IPS-20b (cell line): ENCODE measurements at regions not wholly inside any gene's neighbourhood (a gene's known extent, or its start where the extent isn't known, plus 50 kb on each side); places are given as distances from the start of the nearest gene placed in this dataset.

Experiments
- H3K27ac ChIP-seq: one replicate; pipeline ENCODE4 v1.5.1; 2013; ENCODE audit warnings: low read length
- H3K27me3 ChIP-seq: 2 replicates; pipeline ENCODE4 v1.6.1; 2013; ENCODE audit warnings: mild to moderate bottlenecking, low read length, inconsistent platforms; ENCODE audit not compliant: insufficient read depth
- H3K36me3 ChIP-seq: 2 replicates; pipeline ENCODE4 v1.6.1; 2013; ENCODE audit warnings: low read depth, mild to moderate bottlenecking, inconsistent platforms, low read length, moderate library complexity; ENCODE audit not compliant: insufficient read depth
- H3K4me1 ChIP-seq: 2 replicates; pipeline ENCODE4 v1.6.1; 2013; ENCODE audit warnings: mild to moderate bottlenecking, control low read depth, inconsistent platforms, low read length, moderate library complexity; ENCODE audit not compliant: insufficient read depth
- H3K4me3 ChIP-seq: 2 replicates; pipeline ENCODE4 v1.5.1; 2013; ENCODE audit warnings: mild to moderate bottlenecking, low read length, inconsistent platforms
- H3K9ac ChIP-seq: 2 replicates; pipeline ENCODE4 v1.6.1; 2013; ENCODE audit warnings: low read depth, mild to moderate bottlenecking, inconsistent platforms, low read length, moderate library complexity
- H3K9me3 ChIP-seq: 2 replicates; pipeline ENCODE4 v1.6.1; 2013; ENCODE audit warnings: mild to moderate bottlenecking, low read depth, low read length, inconsistent platforms; ENCODE audit not compliant: insufficient read depth

DNA sequence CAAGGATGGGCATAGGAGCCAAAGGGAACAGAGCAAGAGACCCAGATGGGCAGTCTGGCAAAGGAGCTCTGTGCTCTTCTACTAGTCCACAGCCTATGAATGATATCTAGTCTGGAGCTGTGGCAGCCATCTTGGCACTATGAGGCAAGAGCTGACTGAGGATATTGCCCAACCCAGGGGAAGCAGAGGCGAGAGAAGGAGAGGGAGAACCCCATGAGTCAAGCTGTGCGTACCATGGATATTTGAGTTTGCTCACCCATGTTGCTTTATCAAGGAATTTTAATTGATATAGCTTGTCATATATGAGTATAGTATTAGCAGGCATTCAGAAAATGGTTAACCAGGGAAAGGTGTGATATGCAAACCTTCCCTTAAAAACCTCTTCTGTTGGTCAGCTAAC is 420.9 kb downstream of the PRDM2 start:
- H3K27me3 ChIP-seq = no peaks in the 10 kb centered on the region; the same call in 1 of the 2 replicates
- H3K36me3 ChIP-seq = no peaks in the 10 kb centered on the region
- no peak overlapping the region for H3K4me3 ChIP-seq
- H3K4me1 ChIP-seq = no peaks in the 10 kb centered on the region
- no peak overlapping the region for H3K9ac ChIP-seq
- no peak overlapping the region for H3K27ac ChIP-seq
- H3K9me3 ChIP-seq = no peaks in the 10 kb centered on the region; the same call in 1 of the 2 replicates

DNA sequence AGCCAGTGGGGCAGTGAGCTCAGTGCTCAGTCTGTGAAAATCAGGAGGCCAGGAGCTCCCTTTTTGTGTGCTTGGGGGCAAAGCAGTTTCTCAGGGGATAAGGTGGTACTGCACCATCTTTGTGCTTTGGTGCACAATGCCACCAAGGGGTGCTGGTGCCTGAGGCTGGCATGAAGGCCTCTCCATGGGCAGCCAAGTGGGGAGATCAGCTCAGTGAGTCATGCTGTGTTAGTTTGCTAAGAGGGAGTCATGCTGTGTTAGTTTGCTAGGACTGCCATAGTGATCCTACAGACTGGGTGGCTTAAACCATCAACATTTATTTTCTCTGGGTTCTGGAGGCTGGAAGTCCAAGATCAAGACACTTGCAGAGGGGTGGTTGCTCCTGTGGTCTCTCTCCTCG is 428.1 kb downstream of the PRDM2 start:
- no peak overlapping the region for H3K27ac ChIP-seq
- H3K36me3 ChIP-seq = no peaks in the 10 kb centered on the region

DNA sequence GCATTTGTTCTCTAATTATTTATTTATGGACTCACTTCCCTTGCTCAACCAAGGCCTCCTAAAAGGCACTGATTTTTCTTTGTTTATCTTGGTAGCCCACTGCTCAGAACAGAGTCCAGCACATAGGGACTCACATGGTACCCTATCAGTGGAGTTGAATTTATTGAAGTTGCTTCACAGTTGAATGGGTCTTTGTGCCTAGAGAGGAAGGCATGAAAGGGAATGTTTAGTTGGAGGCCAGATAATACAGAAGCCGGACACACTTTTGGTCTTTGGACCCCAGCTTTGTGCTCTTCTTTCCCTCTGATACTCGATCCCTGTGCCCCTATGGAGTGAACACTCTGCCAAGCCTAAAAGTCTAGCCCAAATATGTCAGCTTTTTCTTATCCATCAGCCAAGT is 429.0 kb downstream of the PRDM2 start:
- Histone ChIP-seq H3K27me3 (no peaks in the 10 kb centered on the region), H3K4me3 (no peak overlapping the region), H3K27ac (no peak overlapping the region), H3K9ac (no peak overlapping the region), H3K4me1 (no peaks in the 10 kb centered on the region), H3K9me3 (no peaks in the 10 kb centered on the region), H3K36me3 (no peaks in the 10 kb centered on the region)

More for the DNA sequence above, 428.1 kb downstream of the PRDM2 start:
- no peaks in the 10 kb centered on the region for H3K4me1 ChIP-seq
- H3K9ac ChIP-seq = no peak overlapping the region
- no peaks in the 10 kb centered on the region; the same call in 1 of the 2 replicates for H3K27me3 ChIP-seq
- no peaks in the 10 kb centered on the region for H3K9me3 ChIP-seq
- no peak overlapping the region for H3K4me3 ChIP-seq

DNA sequence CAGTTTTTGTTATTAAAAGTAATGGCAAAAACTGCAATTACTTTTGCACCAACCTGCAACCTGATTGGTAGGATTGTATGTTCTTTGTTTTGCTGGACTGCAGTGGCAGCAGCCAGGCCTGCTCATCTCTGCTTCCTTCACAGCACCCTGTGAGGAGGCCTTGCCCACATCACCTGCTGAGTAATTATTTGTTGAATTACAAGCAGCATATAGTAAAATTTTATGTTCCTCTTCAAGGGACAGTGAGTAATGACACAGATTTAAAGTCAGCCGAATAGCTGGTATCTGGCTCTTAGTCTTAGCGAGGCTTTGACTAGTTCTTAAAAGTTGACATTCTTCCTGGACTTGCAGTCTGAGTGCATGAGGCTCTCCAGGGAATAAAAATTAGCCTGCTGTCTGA is 435.1 kb downstream of the PRDM2 start:
- Histone ChIP-seq H3K36me3 (no peaks in the 10 kb centered on the region), H3K9me3 (no peaks in the 10 kb centered on the region), H3K9ac (no peak overlapping the region), H3K27ac (no peak overlapping the region), H3K27me3 (no peaks in the 10 kb centered on the region), H3K4me3 (no peak overlapping the region), H3K4me1 (peaks cover 14% of the 10 kb centered on the region)

DNA sequence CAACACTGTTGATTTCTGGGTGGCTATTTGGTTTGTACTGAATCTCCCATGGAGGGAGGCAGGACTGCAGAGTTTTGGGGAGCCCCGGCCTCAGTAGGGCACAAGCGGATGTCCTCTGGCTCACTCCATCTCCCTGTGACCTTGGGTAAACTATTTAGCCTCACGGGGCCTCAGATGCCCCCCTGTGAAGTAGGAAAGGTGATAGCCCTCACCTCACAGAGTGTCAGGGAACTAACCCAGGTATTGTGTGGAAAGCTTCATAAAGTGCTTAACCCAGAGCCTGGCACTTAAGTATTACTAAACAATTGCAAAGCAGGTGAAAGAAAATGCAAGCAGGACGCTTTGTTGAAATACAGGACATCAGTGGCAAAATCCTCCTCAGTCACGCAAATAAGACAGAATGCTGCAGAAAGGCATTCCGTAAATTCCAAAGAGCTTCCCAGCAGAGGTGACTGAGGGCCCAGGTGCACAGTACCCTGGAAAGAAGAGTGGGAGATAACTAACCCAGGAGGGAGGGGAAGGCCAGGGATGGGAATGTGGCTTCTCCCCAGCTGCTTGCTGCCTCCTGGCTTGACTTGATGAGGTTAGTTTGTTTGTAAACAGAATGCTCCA is 436.3 kb downstream of the PRDM2 start:
- Histone ChIP-seq H3K36me3 (no peaks in the 10 kb centered on the region), H3K9ac (no peak overlapping the region), H3K27ac (peak overlapping the region; percentile 22)

DNA sequence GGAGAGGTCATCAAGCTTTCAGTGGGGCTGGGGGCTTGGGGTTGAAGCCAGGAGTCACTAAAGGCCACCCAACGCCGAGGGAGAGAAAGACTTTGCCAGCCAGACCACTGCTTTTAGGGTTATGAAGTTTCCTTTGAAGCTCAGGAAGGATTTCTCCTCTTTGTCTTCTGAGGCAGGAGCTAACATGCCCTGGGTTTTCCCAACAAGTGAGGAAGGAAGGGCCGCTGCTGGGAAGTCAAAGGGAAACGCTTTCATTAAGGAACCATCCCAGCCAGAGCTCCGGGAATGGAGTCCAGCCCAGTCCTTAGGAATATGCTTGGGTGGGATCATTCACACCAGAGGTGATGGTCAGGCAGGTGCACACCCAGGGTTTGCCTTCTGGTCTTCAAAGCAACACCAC is 436.9 kb downstream of the PRDM2 start:
- no peak overlapping the region for H3K4me3 ChIP-seq
- peaks cover 14% of the 10 kb centered on the region for H3K4me1 ChIP-seq
- no peak overlapping the region for H3K9ac ChIP-seq
- H3K36me3 ChIP-seq = no peaks in the 10 kb centered on the region
- no peaks in the 10 kb centered on the region for H3K9me3 ChIP-seq
- no peaks in the 10 kb centered on the region for H3K27me3 ChIP-seq
- no peak overlapping the region for H3K27ac ChIP-seq

More for the DNA sequence above, 436.3 kb downstream of the PRDM2 start:
- Histone ChIP-seq H3K9me3 (no peaks in the 10 kb centered on the region), H3K4me1 (peaks cover 14% of the 10 kb centered on the region), H3K27me3 (no peaks in the 10 kb centered on the region), H3K4me3 (no peak overlapping the region)

DNA sequence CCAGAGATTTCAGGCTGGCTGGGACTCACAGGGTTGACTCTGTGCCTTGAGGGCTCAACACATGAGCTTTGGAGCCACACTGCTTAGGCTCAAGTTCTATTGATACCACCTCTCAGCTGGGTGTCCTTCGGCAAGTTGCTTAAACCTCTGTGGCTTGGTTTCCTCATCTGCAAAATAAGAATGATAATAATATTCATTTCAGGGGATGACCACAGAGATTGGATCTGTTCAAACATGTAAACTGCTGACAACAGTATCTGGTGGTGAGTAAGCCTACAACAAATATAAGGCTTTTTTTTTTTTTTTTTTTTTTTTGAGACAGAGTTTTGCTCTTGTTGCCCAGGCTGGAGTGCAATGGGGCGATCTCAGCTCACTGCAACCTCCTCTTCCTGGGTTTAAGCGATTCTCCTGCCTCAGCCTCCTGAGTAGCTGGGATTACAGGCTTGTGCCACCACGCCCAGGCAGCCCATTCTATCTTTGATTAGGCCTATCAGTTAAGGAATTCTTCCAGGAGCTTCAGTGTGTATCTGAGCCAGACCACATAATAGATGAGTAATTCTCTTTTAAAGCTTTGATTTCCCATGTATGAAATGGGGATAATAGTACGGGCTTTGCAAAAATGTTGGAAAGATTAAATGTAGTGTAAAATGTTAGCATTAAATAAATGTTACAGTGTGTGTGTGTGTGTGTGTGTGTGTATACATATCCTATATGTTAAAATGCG is 437.6 kb downstream of the PRDM2 start:
- no peak overlapping the region for H3K4me3 ChIP-seq
- no peak overlapping the region for H3K9ac ChIP-seq
- H3K4me1 ChIP-seq = peaks cover 14% of the 10 kb centered on the region
- no peak overlapping the region for H3K27ac ChIP-seq
- no peaks in the 10 kb centered on the region for H3K27me3 ChIP-seq
- no peaks in the 10 kb centered on the region for H3K9me3 ChIP-seq
- H3K36me3 ChIP-seq = no peaks in the 10 kb centered on the region

DNA sequence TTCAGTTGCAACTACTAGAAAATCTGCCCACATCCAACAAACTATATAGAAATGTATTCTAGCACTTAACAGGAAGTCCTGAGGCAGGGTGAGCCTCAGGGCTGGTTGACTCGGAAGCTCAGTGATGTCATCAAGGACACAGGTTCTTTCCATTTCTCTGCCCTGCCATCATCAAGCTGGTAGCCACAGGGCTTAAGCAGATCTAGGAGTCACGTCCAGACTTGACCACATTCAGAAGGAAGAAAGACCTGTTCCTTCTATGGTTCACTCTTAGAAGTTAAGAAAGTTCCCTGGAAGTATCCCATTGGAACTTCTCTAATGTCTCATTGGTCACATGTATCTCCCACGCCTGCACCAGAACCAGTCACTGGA is 438.1 kb downstream of the PRDM2 start:
- Histone ChIP-seq H3K4me1 (peaks cover 14% of the 10 kb centered on the region), H3K4me3 (no peak overlapping the region), H3K9ac (no peak overlapping the region), H3K27me3 (no peaks in the 10 kb centered on the region), H3K9me3 (no peaks in the 10 kb centered on the region), H3K36me3 (no peaks in the 10 kb centered on the region), H3K27ac (no peak overlapping the region)

DNA sequence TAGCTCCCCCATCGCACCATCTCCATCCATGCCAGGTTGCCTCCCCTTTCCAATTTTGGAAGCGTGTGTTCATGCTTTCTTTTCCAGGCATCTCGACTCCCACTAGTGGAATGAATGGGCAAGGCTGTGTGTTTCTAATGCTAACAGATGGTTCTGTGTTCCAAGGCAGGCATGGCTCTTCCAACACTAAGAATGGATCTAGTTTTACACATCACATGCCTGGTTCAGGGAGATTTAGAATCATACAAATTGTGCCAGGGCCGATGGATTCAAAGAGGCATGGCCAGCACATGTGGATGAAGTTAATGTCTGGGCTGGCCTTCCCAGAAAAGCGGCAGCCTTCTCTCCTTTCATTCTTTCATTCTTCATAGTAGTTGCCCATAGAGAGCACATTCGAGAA is 438.7 kb downstream of the PRDM2 start:
- Histone ChIP-seq H3K27ac (no peak overlapping the region), H3K36me3 (no peaks in the 10 kb centered on the region), H3K9me3 (no peaks in the 10 kb centered on the region), H3K4me1 (peaks cover 14% of the 10 kb centered on the region), H3K9ac (no peak overlapping the region), H3K4me3 (no peak overlapping the region), H3K27me3 (no peaks in the 10 kb centered on the region)

DNA sequence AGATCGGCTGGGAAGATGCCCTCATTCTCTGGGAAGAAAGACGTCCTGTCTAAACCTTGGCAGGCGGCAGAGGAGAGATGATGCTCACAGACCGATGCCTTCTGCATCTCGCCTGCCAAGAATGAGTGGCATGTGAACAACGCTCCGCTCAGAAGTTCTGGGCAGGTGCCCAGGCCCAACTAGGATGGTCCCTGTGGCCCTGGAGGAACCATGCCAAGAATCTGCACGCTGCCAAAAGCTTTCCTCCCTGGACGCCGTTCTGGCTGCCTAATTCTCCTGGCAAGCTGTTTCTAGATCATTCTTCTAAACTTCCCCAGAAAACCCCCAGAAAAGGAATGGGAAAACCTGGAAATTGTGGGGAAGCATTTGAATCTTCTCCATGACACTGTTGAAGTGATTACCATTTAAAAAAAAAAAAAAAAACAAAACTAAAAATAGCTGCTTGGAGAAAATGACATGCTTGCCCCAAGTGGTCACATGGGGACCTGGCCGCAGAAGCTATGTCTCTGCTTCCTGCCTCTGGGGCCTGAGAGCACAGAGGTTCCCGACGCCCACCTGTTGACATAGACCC is 440.9 kb downstream of the PRDM2 start:
- no peak overlapping the region for H3K27ac ChIP-seq
- H3K9ac ChIP-seq = no peak overlapping the region
- H3K27me3 ChIP-seq = no peaks in the 10 kb centered on the region
- peaks cover 9% of the 10 kb centered on the region for H3K4me1 ChIP-seq
- no peaks in the 10 kb centered on the region for H3K36me3 ChIP-seq
- H3K4me3 ChIP-seq = no peak overlapping the region
- no peaks in the 10 kb centered on the region for H3K9me3 ChIP-seq

DNA sequence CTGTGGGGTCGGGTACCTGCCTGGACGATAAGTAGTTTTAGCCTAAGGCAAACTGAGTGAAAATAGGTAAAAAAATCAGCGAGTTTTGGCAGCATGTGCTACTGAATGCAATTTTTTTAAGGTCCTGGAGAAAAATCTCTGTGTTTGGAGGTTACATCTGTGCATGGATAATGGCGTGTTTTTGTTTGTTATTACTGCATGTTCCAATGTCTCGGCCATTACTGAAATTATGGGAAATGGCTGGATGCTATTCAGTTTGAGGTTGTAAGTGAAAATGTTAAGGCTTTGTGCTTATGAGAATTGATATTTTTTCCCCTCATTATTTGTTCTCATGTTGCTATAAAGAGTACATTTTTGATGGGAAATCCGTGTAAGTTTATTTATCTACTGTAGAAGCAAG is 441.7 kb downstream of the PRDM2 start:
- no peaks in the 10 kb centered on the region for H3K36me3 ChIP-seq
- no peak overlapping the region for H3K4me3 ChIP-seq
- no peaks in the 10 kb centered on the region for H3K9me3 ChIP-seq
- no peak overlapping the region for H3K9ac ChIP-seq
- H3K4me1 ChIP-seq = peaks cover 2% of the 10 kb centered on the region; the same call in 1 of the 2 replicates
- H3K27me3 ChIP-seq = no peaks in the 10 kb centered on the region
- H3K27ac ChIP-seq = no peak overlapping the region
